ENCODE measurements at regions not wholly inside any gene's neighbourhood (a gene's known extent, or its start where the extent isn't known, plus 50 kb on each side); places are given as distances from the start of the nearest gene placed in this dataset.

GRCh38 chr20:50296450-50297375, 106.1 kb downstream of the CEBPB start:
- Histone ChIP-seq H2AFZ (ENCODE audit: low read length) (no peak overlapping the region), H3K4me3 (ENCODE audit: low read length) (no peak overlapping the region), H3K4me1 (ENCODE audit: insufficient read depth, low read length) (peaks cover 19% of the 10 kb centered on the region), H3K79me2 (ENCODE audit: low read length) (no peaks in the 10 kb centered on the region), H3K4me2 (ENCODE audit: low read length) (no peak overlapping the region), H3K27me3 (ENCODE audit: low read length) (no peaks in the 10 kb centered on the region), H3K27ac (ENCODE audit: low read length) (no peak overlapping the region), H4K20me1 (ENCODE audit: low read length) (no peaks in the 10 kb centered on the region), H3F3A (ENCODE audit: low read length, unreplicated experiment) (no peaks in the 10 kb centered on the region), H3K9me2 (replicated peaks; ENCODE audit: low read length) (no peaks in the 10 kb centered on the region), H3K9ac (ENCODE audit: low read length) (no peak overlapping the region), H3K36me3 (ENCODE audit: low read depth, low read length) (no peaks in the 10 kb centered on the region), H3K9me3 (ENCODE audit: low read length) (no peaks in the 10 kb centered on the region)
- no peak for DNase-seq
- BruUV-seq (replicated peaks), result no TSS peak
- ChIA-PET POLR2A (ENCODE audit: unreplicated experiment) (no interaction called here), CTCF (no interaction called here)
- no peak for ATAC-seq
- TF ChIP-seq EZH2 (IDR thresholded peaks at IDR 0.05; ENCODE audit: low read length, unreplicated experiment), result no peak
- TF ChIP-seq, protein P1, sequence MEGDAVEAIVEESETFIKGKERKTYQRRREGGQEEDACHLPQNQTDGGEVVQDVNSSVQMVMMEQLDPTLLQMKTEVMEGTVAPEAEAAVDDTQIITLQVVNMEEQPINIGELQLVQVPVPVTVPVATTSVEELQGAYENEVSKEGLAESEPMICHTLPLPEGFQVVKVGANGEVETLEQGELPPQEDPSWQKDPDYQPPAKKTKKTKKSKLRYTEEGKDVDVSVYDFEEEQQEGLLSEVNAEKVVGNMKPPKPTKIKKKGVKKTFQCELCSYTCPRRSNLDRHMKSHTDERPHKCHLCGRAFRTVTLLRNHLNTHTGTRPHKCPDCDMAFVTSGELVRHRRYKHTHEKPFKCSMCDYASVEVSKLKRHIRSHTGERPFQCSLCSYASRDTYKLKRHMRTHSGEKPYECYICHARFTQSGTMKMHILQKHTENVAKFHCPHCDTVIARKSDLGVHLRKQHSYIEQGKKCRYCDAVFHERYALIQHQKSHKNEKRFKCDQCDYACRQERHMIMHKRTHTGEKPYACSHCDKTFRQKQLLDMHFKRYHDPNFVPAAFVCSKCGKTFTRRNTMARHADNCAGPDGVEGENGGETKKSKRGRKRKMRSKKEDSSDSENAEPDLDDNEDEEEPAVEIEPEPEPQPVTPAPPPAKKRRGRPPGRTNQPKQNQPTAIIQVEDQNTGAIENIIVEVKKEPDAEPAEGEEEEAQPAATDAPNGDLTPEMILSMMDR (conservative IDR thresholded peaks at IDR 0.05; ENCODE audit: low read depth, low read length), result no peak
- no peak for TF ChIP-seq EZH2phosphoT487 (IDR thresholded peaks at IDR 0.05; ENCODE audit: borderline replicate concordance, low read length)
- intact Hi-C loops (cut with micrococcal nuclease), result no loop called here

- peaks cover 9% of the 10 kb centered on the region for H3K4me1 ChIP-seq (ENCODE audit: insufficient read depth, low read length)
- ChIA-PET CTCF (no interaction called here), POLR2A (ENCODE audit: unreplicated experiment) (no interaction called here)
- no peak overlapping the region for H3K9ac ChIP-seq (ENCODE audit: low read length)
- intact Hi-C loops (cut with micrococcal nuclease), result no loop called here
- H4K20me1 ChIP-seq (ENCODE audit: low read length), result no peaks in the 10 kb centered on the region
- no TSS peak for BruUV-seq (replicated peaks)
- H3K27ac ChIP-seq (ENCODE audit: low read length), result no peak overlapping the region
- no peak for DNase-seq
- no peak overlapping the region for H3K4me3 ChIP-seq (ENCODE audit: low read length)
- no peaks in the 10 kb centered on the region for H3K9me3 ChIP-seq (ENCODE audit: low read length)
- no peaks in the 10 kb centered on the region for H3K36me3 ChIP-seq (ENCODE audit: low read depth, low read length)
- no peak overlapping the region for H2AFZ ChIP-seq (ENCODE audit: low read length)
- H3F3A ChIP-seq (ENCODE audit: low read length, unreplicated experiment), result no peaks in the 10 kb centered on the region
- H3K79me2 ChIP-seq (ENCODE audit: low read length), result no peaks in the 10 kb centered on the region
- no peaks in the 10 kb centered on the region for H3K9me2 ChIP-seq (replicated peaks; ENCODE audit: low read length)
- no peaks in the 10 kb centered on the region for H3K27me3 ChIP-seq (ENCODE audit: low read length)
- no peak for ATAC-seq
- no peak overlapping the region for H3K4me2 ChIP-seq (ENCODE audit: low read length)
- TF ChIP-seq EZH2 (IDR thresholded peaks at IDR 0.05; ENCODE audit: low read length, unreplicated experiment) (no peak), EZH2phosphoT487 (IDR thresholded peaks at IDR 0.05; ENCODE audit: borderline replicate concordance, low read length) (no peak)
- TF ChIP-seq, protein P1 (conservative IDR thresholded peaks at IDR 0.05; ENCODE audit: low read depth, low read length), result no peak
These were observed 107.1 kb downstream of the CEBPB start for GRCh38 chr20:50297498-50298376.
